ENCODE measurements at regions not wholly inside any gene's neighbourhood (a gene's known extent, or its start where the extent isn't known, plus 50 kb on each side); places are given as distances from the start of the nearest gene placed in this dataset.

DNA sequence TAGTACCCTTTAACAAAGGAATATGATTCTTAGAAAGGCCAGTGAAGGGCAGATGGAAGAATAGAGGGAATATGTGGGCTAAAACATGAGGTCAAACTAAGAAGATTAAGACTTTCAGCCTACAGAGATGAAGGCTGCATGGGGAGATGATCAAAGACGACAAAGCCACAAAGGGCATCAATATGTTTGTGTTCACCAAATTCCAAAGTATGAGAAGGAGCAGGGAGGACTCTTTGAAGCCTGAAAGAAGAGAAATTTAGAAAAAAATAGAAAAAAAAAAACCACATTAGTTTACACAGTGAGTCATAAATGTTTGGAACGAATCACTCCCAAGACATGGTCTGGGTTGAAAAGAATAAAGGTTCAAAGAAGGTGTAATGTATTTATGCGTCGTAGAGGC is 131.8 kb downstream of the NEDD1 start:
- Mint-ChIP-seq H3K4me1 (no peaks in the 10 kb centered on the region), H3K27me3 (peaks cover 13% of the 10 kb centered on the region), H3K27ac (no peak overlapping the region), H3K4me3 (no peak overlapping the region), H3K9me3 (ENCODE audit: insufficient read depth) (no peaks in the 10 kb centered on the region)
- DNase-seq (no peak), ATAC-seq (ENCODE audit: low read depth) (no peak)
- H3K9ac ChIP-seq (ENCODE audit: low read length) = no peak overlapping the region
- H3K4me1 ChIP-seq (ENCODE audit: control insufficient read depth in 2 of 2, insufficient read depth in 2 of 2, low read length in 2 of 2) = no peaks in the 10 kb centered on the region
- no peak for TF ChIP-seq EZH2 (IDR thresholded peaks at IDR 0.05; ENCODE audit: borderline replicate concordance, insufficient read depth, low read depth, low read length, poor library complexity, severe bottlenecking)
- TF ChIP-seq, protein P1, sequence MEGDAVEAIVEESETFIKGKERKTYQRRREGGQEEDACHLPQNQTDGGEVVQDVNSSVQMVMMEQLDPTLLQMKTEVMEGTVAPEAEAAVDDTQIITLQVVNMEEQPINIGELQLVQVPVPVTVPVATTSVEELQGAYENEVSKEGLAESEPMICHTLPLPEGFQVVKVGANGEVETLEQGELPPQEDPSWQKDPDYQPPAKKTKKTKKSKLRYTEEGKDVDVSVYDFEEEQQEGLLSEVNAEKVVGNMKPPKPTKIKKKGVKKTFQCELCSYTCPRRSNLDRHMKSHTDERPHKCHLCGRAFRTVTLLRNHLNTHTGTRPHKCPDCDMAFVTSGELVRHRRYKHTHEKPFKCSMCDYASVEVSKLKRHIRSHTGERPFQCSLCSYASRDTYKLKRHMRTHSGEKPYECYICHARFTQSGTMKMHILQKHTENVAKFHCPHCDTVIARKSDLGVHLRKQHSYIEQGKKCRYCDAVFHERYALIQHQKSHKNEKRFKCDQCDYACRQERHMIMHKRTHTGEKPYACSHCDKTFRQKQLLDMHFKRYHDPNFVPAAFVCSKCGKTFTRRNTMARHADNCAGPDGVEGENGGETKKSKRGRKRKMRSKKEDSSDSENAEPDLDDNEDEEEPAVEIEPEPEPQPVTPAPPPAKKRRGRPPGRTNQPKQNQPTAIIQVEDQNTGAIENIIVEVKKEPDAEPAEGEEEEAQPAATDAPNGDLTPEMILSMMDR (IDR thresholded peaks at IDR 0.05) = no peak
- ChIA-PET POLR2A (no interaction called here), CTCF (no interaction called here)
- WGBS (ENCODE audit: insufficient coverage) = 100% methylated on average over 2 of the region's 4 CpGs
- peaks cover 0 to 4% (median 0%) of the 10 kb centered on the region in 4 experiments for H3K27me3 ChIP-seq (replicated peaks in 1 of 4; ENCODE audit: control extremely low read depth in 1 of 4, control insufficient read depth in 3 of 4, insufficient read depth in 4 of 4, low read length in 3 of 4)
- no peak overlapping the region for H3K27ac ChIP-seq (ENCODE audit: low read length in 2 of 2)
- H4K20me1 ChIP-seq (ENCODE audit: control insufficient read depth, insufficient read depth, low read length, poor library complexity, severe bottlenecking) = no peaks in the 10 kb centered on the region
- intact Hi-C loops (cut with micrococcal nuclease) = no loop called here
- H3K4me2 ChIP-seq (replicated peaks; ENCODE audit: low read depth, low read length, poor library complexity, severe bottlenecking) = no peak overlapping the region
- no peaks in the 10 kb centered on the region for H3K79me2 ChIP-seq (ENCODE audit: control insufficient read depth, insufficient read depth, low read length)
- no peaks in the 10 kb centered on the region for H3K9me3 ChIP-seq (ENCODE audit: control extremely low read depth in 1 of 3, control insufficient read depth in 2 of 3, insufficient read depth in 1 of 3, low read length in 2 of 3)
- H3K36me3 ChIP-seq (replicated peaks in 1 of 2; ENCODE audit: control extremely low read depth in 1 of 2, control insufficient read depth in 1 of 2, extremely low read depth in 1 of 2, insufficient read depth in 2 of 2, low read length in 1 of 2) = no peaks in the 10 kb centered on the region
- H2AFZ ChIP-seq (ENCODE audit: insufficient read depth, low read depth, low read length, poor library complexity, severe bottlenecking) = no peak overlapping the region
- H3K4me3 ChIP-seq (ENCODE audit: control extremely low read depth in 1 of 5, extremely low read depth in 1 of 5, insufficient read depth in 1 of 5, low read depth in 2 of 5, low read length in 4 of 5) = no peak overlapping the region

DNA sequence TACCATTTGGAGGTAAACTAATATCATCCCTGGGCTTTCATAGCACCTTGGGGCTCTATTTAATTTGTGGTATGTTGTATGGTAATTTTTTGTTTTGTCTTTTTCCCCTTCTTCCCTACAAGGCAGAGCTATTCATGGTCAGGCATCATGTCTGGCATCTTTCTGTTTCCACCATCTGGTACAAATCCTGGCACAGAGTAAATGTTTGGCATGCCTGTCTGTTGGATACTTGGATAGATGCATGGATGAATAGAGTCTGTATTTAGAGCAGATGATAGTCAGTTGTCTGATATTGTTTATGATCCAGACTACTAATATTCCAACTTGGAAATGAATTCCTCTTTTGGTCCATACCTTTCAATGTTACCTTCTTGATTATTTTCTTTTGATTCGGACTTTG is 139.8 kb downstream of the NEDD1 start:
- no CpG with 5 or more reads among the region's 1 CpG for WGBS (ENCODE audit: insufficient coverage)
- Histone ChIP-seq H2AFZ (ENCODE audit: insufficient read depth, low read depth, low read length, poor library complexity, severe bottlenecking) (no peak overlapping the region), H3K79me2 (ENCODE audit: control insufficient read depth, insufficient read depth, low read length) (no peaks in the 10 kb centered on the region), H3K27me3 (replicated peaks in 1 of 4; ENCODE audit: control extremely low read depth in 1 of 4, control insufficient read depth in 3 of 4, insufficient read depth in 4 of 4, low read length in 3 of 4) (no peaks in the 10 kb centered on the region), H3K9me3 (ENCODE audit: control extremely low read depth in 1 of 3, control insufficient read depth in 2 of 3, insufficient read depth in 1 of 3, low read length in 2 of 3) (no peaks in the 10 kb centered on the region), H3K4me2 (replicated peaks; ENCODE audit: low read depth, low read length, poor library complexity, severe bottlenecking) (no peak overlapping the region), H3K9ac (ENCODE audit: low read length) (no peak overlapping the region), H3K27ac (ENCODE audit: low read length in 2 of 2) (no peak overlapping the region), H4K20me1 (ENCODE audit: control insufficient read depth, insufficient read depth, low read length, poor library complexity, severe bottlenecking) (no peaks in the 10 kb centered on the region), H3K36me3 (replicated peaks in 1 of 2; ENCODE audit: control extremely low read depth in 1 of 2, control insufficient read depth in 1 of 2, extremely low read depth in 1 of 2, insufficient read depth in 2 of 2, low read length in 1 of 2) (no peaks in the 10 kb centered on the region), H3K4me3 (ENCODE audit: control extremely low read depth in 1 of 5, extremely low read depth in 1 of 5, insufficient read depth in 1 of 5, low read depth in 2 of 5, low read length in 4 of 5) (no peak overlapping the region), H3K4me1 (ENCODE audit: control insufficient read depth in 2 of 2, insufficient read depth in 2 of 2, low read length in 2 of 2) (no peaks in the 10 kb centered on the region)
- ATAC-seq (ENCODE audit: low read depth) = no peak
- intact Hi-C loops (cut with micrococcal nuclease) = no loop called here
- ChIA-PET POLR2A (no interaction called here), CTCF (no interaction called here)
- DNase-seq = no peak
- no peaks in the 10 kb centered on the region for H3K9me3 Mint-ChIP-seq (ENCODE audit: insufficient read depth)
- H3K27me3 Mint-ChIP-seq = peaks cover 3% of the 10 kb centered on the region
- TF ChIP-seq EZH2 (IDR thresholded peaks at IDR 0.05; ENCODE audit: borderline replicate concordance, insufficient read depth, low read depth, low read length, poor library complexity, severe bottlenecking) = no peak
- TF ChIP-seq, protein P1 (IDR thresholded peaks at IDR 0.05) = no peak
- no peaks in the 10 kb centered on the region for H3K4me1 Mint-ChIP-seq
- H3K4me3 Mint-ChIP-seq = no peak overlapping the region
- H3K27ac Mint-ChIP-seq = no peak overlapping the region

Measured in B cell (primary cell).